ENCODE measurements at regions not wholly inside any gene's neighbourhood (a gene's known extent, or its start where the extent isn't known, plus 50 kb on each side); places are given as distances from the start of the nearest gene placed in this dataset.

DNA sequence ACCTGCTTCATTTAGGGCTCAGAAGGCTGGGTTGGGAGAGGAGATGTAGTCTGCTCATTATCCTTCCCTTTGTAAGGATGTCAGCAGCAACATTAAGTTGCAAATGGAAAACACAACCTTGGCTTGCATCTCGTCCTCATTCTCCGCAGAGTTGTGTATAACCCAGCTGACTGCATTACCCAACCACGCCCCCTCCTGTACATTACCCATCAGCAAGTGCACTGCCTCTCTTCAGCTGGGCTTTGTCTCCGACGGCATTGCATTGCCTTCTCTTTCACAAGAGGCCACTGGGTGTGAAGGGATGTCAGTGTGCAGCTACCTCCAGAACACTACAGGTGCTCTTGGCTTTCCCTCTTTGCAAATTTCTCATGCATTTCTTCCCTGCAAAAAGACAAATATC, 128.7 kb upstream of the TSHZ2 start:
- TF ChIP-seq, protein P1, sequence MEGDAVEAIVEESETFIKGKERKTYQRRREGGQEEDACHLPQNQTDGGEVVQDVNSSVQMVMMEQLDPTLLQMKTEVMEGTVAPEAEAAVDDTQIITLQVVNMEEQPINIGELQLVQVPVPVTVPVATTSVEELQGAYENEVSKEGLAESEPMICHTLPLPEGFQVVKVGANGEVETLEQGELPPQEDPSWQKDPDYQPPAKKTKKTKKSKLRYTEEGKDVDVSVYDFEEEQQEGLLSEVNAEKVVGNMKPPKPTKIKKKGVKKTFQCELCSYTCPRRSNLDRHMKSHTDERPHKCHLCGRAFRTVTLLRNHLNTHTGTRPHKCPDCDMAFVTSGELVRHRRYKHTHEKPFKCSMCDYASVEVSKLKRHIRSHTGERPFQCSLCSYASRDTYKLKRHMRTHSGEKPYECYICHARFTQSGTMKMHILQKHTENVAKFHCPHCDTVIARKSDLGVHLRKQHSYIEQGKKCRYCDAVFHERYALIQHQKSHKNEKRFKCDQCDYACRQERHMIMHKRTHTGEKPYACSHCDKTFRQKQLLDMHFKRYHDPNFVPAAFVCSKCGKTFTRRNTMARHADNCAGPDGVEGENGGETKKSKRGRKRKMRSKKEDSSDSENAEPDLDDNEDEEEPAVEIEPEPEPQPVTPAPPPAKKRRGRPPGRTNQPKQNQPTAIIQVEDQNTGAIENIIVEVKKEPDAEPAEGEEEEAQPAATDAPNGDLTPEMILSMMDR (conservative IDR thresholded peaks at IDR 0.05; ENCODE audit: low read depth, low read length): no peak
- TF ChIP-seq POLR2A (IDR thresholded peaks at IDR 0.05; ENCODE audit: low read depth, low read length): no peak
- TF ChIP-seq NFE2L2 (IDR thresholded peaks at IDR 0.05; ENCODE audit: low read depth, low read length): no peak
- TF ChIP-seq BHLHE40 (IDR thresholded peaks at IDR 0.05; ENCODE audit: low read depth, low read length): no peak
- no peak for TF ChIP-seq MAFK (IDR thresholded peaks at IDR 0.05; ENCODE audit: low read depth, low read length)
- TF ChIP-seq MXI1 (IDR thresholded peaks at IDR 0.05; ENCODE audit: borderline replicate concordance, low read depth, low read length): no peak
- no peak for TF ChIP-seq FOS (IDR thresholded peaks at IDR 0.05; ENCODE audit: low read depth, low read length)
- TF ChIP-seq, protein P2, sequence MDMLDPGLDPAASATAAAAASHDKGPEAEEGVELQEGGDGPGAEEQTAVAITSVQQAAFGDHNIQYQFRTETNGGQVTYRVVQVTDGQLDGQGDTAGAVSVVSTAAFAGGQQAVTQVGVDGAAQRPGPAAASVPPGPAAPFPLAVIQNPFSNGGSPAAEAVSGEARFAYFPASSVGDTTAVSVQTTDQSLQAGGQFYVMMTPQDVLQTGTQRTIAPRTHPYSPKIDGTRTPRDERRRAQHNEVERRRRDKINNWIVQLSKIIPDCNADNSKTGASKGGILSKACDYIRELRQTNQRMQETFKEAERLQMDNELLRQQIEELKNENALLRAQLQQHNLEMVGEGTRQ (IDR thresholded peaks at IDR 0.05; ENCODE audit: low read depth, low read length): no peak
- TF ChIP-seq RCOR1 (IDR thresholded peaks at IDR 0.05; ENCODE audit: insufficient replicate concordance, low read length): no peak
- TF ChIP-seq CHD1 (IDR thresholded peaks at IDR 0.05; ENCODE audit: low read depth, low read length): no peak
- no peak for TF ChIP-seq RAD21 (IDR thresholded peaks at IDR 0.05; ENCODE audit: low read length)
- no peak for TF ChIP-seq SMC3 (IDR thresholded peaks at IDR 0.05; ENCODE audit: low read depth, low read length)
- no peak for TF ChIP-seq MAZ (IDR thresholded peaks at IDR 0.05; ENCODE audit: borderline replicate concordance, low read depth, low read length)

Data from IMR-90 (cell line).